Left hindlimb (tissue), 1 donor: ENCODE measurements at regions not wholly inside any gene's neighbourhood (a gene's known extent, or its start where the extent isn't known, plus 50 kb on each side); places are given as distances from the start of the nearest gene placed in this dataset.
"Not testable (repeated sequence)": the region's sequence is repeated elsewhere in the genome, so short reads cannot be mapped to it uniquely, and the experiment has no call there.

Experiments
- DNase-seq: peaks from one replicate; pipeline ENCODE4 v3.0.0-alpha.2; 2018

GRCh38 chr5:122674385-122674784, 100.5 kb upstream of the SNX2 start:
- DNase-seq, result no peak

GRCh38 chr5:122680623-122681350, 94.1 kb upstream of the SNX2 start:
- no peak for DNase-seq

- no peak for DNase-seq
These were observed 91.2 kb upstream of the SNX2 start for GRCh38 chr5:122683631-122684030.

- no peak for DNase-seq
These were observed 84.6 kb upstream of the SNX2 start for GRCh38 chr5:122690266-122690665.

- no peak for DNase-seq
These were observed 82.9 kb upstream of the SNX2 start for GRCh38 chr5:122691931-122692330.

GRCh38 chr5:122693963-122694362, 80.9 kb upstream of the SNX2 start:
- no peak for DNase-seq

GRCh38 chr5:122694884-122695283, 80.0 kb upstream of the SNX2 start:
- no peak for DNase-seq

- not testable (repeated sequence) for DNase-seq
These were observed 78.1 kb upstream of the SNX2 start for GRCh38 chr5:122696735-122697134.

GRCh38 chr5:122697191-122697590, 77.7 kb upstream of the SNX2 start:
- no peak for DNase-seq

- DNase-seq, result no peak
These were observed 75.7 kb upstream of the SNX2 start for GRCh38 chr5:122699201-122699600.

GRCh38 chr5:122701640-122702523, 73.0 kb upstream of the SNX2 start:
- no peak for DNase-seq

- no peak for DNase-seq
These were observed 72.4 kb upstream of the SNX2 start for GRCh38 chr5:122702524-122702875.

GRCh38 chr5:122703203-122703602, 71.7 kb upstream of the SNX2 start:
- DNase-seq, result no peak

- no peak for DNase-seq
These were observed 70.4 kb upstream of the SNX2 start for GRCh38 chr5:122704247-122705036.

GRCh38 chr5:122705851-122706250, 69.0 kb upstream of the SNX2 start:
- no peak for DNase-seq

GRCh38 chr5:122707796-122708195, 67.1 kb upstream of the SNX2 start:
- DNase-seq, result no peak

- no peak for DNase-seq
These were observed 61.8 kb upstream of the SNX2 start for GRCh38 chr5:122713041-122713440.

GRCh38 chr5:122715095-122715494, 59.8 kb upstream of the SNX2 start:
- no peak for DNase-seq

GRCh38 chr5:122718611-122719010, 56.3 kb upstream of the SNX2 start:
- no peak for DNase-seq

- DNase-seq, result no peak
These were observed 54.7 kb upstream of the SNX2 start for GRCh38 chr5:122719991-122720746.

GRCh38 chr5:122721127-122721526, 53.8 kb upstream of the SNX2 start:
- DNase-seq, result no peak

- no peak for DNase-seq
These were observed 52.5 kb upstream of the SNX2 start for GRCh38 chr5:122722341-122722740.
